ENCODE measurements at regions not wholly inside any gene's neighbourhood (a gene's known extent, or its start where the extent isn't known, plus 50 kb on each side); places are given as distances from the start of the nearest gene placed in this dataset.

DNA sequence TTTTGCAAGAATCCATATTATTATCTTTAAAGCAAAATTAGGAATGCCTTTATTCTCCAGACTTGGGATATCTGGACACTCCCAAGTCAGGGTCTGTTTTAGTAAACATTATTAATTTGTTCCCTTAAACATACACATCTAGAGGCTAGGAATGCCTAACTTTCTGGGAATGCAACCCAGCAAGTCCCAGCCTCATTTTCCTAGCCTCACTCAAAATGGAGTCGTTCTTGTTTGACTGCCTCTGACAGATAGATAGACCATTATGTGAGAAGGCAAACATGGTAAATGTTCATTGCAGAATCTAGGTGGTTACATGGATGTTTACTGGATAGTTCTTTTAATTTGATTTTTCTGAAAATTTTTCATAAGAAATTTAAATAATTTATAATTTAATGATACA lies 54.7 kb upstream of the FOXN2 start:
- intact Hi-C loops (cut with micrococcal nuclease) (no loop called here), in situ Hi-C loops (cut with MboI) (no loop called here)
- ChIA-PET POLR2A (interaction anchor here (1.6 kb wide), 1 partner anchor 26 kb away, joined by 3 read pairs; no protein-coding TSS in a partner anchor), CTCF (ENCODE audit: low intra/inter-chr PET ratio) (no interaction called here)
- no TSS peak for BruUV-seq (replicated peaks)
- no peaks in the 10 kb centered on the region for H3K9me3 ChIP-seq (replicated peaks; ENCODE audit: control insufficient read depth, insufficient read depth, low read depth, low read length)
- H3K4me1 ChIP-seq (replicated peaks in 1 of 2; ENCODE audit: control insufficient read depth in 2 of 2, insufficient read depth in 2 of 2, low read length in 2 of 2): peaks cover 4 to 5% of the 10 kb centered on the region in 2 experiments; a peak in 4 of 5 replicates
- H2AFZ ChIP-seq (ENCODE audit: low read depth, low read length): no peak overlapping the region
- H3K27ac ChIP-seq (ENCODE audit: extremely low read depth, low read depth, low read length): no peak overlapping the region
- no peaks in the 10 kb centered on the region for H3K27me3 ChIP-seq (ENCODE audit: control insufficient read depth in 2 of 2, insufficient read depth in 2 of 2, low read length in 2 of 2)
- no peaks in the 10 kb centered on the region for H4K20me1 ChIP-seq (replicated peaks; ENCODE audit: control insufficient read depth, insufficient read depth, low read length)
- H3K36me3 ChIP-seq (ENCODE audit: control insufficient read depth, insufficient read depth, low read length): no peaks in the 10 kb centered on the region
- H3K9me1 ChIP-seq (ENCODE audit: control insufficient read depth, insufficient read depth, low read length): no peaks in the 10 kb centered on the region
- DNase-seq (ENCODE audit: extremely low read depth in 1 of 4, low spot score in 3 of 4) (no peak), FAIRE-seq (no peak), ATAC-seq (no peak)
- no peak overlapping the region for H3K4me3 ChIP-seq
- no peaks in the 10 kb centered on the region for H3K79me2 ChIP-seq (ENCODE audit: control insufficient read depth, insufficient read depth, low read length)
- TF ChIP-seq ILF3 (IDR thresholded peaks at IDR 0.05; ENCODE audit: borderline replicate concordance) (no peak), TAF15 (IDR thresholded peaks at IDR 0.05; ENCODE audit: low read depth, low read length) (no peak), ZNF707 (CRISPR knock-in tag; conservative IDR thresholded peaks at IDR 0.05) (no peak), BRF1 (IDR thresholded peaks at IDR 0.05; ENCODE audit: borderline replicate concordance, extremely low read depth, insufficient read length) (no peak), TAL1 (IDR thresholded peaks at IDR 0.05) (no peak), ZC3H8 (IDR thresholded peaks at IDR 0.05) (no peak), MAFF (IDR thresholded peaks at IDR 0.05; ENCODE audit: low read length) (no peak), ZBTB8A (IDR thresholded peaks at IDR 0.05; ENCODE audit: partially characterized antibody) (no peak)
- H3K4me2 ChIP-seq (ENCODE audit: insufficient read depth, low read length): no peak overlapping the region
- no peak overlapping the region for H3K9ac ChIP-seq (ENCODE audit: insufficient read depth in 1 of 2, low read depth in 2 of 2, low read length in 2 of 2)
- 35% methylated on average over 1 of the region's 1 CpG for WGBS (ENCODE audit: insufficient coverage, low coverage, missing lambda C conversion rate)

DNA sequence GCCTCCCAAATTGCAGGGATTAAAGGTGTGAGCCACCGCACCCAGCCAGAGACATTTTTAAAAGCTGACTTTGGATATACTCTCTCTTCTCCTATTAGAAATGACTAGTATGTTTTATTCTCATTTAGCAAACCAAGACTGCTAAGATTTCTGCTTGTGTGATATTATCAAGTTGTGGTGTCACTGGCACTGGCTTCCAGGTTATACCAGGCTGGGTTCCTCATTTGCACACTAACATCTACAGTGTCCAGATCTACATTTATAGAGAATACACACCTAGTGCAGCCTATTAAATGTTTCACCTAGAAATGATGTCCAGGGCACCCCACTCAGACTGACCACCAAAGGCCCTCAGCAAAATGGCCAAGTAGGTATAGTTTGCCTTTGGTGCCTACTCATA lies 49.9 kb upstream of the FOXN2 start:
- 91% methylated on average over 1 of the region's 1 CpG for WGBS (ENCODE audit: insufficient coverage, low coverage, missing lambda C conversion rate)
- H3K4me2 ChIP-seq (ENCODE audit: insufficient read depth, low read length): peak overlapping the region; percentile 71
- peak; percentile 32; the same call in 2 of the 3 replicates for ATAC-seq
- H3K4me3 ChIP-seq: no peak overlapping the region
- CTCF ChIA-PET (ENCODE audit: low intra/inter-chr PET ratio): no interaction called here
- H3K9me1 ChIP-seq (ENCODE audit: control insufficient read depth, insufficient read depth, low read length): no peaks in the 10 kb centered on the region
- H4K20me1 ChIP-seq (replicated peaks; ENCODE audit: control insufficient read depth, insufficient read depth, low read length): no peaks in the 10 kb centered on the region
- POLR2A ChIA-PET: no interaction called here
- peak overlapping the region; percentile 83 for H2AFZ ChIP-seq (ENCODE audit: low read depth, low read length)
- no TSS peak for BruUV-seq (replicated peaks)
- in situ Hi-C loops (cut with MboI): no loop called here
- intact Hi-C loops (cut with micrococcal nuclease): loop anchor here (5.0 kb wide), 1 partner anchor 52 kb away; no protein-coding TSS in a partner anchor
- H3K36me3 ChIP-seq (ENCODE audit: control insufficient read depth, insufficient read depth, low read length): no peaks in the 10 kb centered on the region
- FAIRE-seq: no peak
- peak overlapping the region in 1 of 2 experiments; percentile 41; a peak in 2 of 4 replicates for H3K9ac ChIP-seq (ENCODE audit: insufficient read depth in 1 of 2, low read depth in 2 of 2, low read length in 2 of 2)
- H3K4me1 ChIP-seq (replicated peaks in 1 of 2; ENCODE audit: control insufficient read depth in 2 of 2, insufficient read depth in 2 of 2, low read length in 2 of 2): peaks cover 4 to 33% of the 10 kb centered on the region in 2 experiments
- DNase-seq (ENCODE audit: extremely low read depth in 1 of 4, low spot score in 3 of 4): no peak
- H3K27ac ChIP-seq (ENCODE audit: extremely low read depth, low read depth, low read length): peak overlapping the region; percentile 90
- no peaks in the 10 kb centered on the region for H3K9me3 ChIP-seq (replicated peaks; ENCODE audit: control insufficient read depth, insufficient read depth, low read depth, low read length)
- H3K79me2 ChIP-seq (ENCODE audit: control insufficient read depth, insufficient read depth, low read length): no peaks in the 10 kb centered on the region
- H3K27me3 ChIP-seq (ENCODE audit: control insufficient read depth in 2 of 2, insufficient read depth in 2 of 2, low read length in 2 of 2): no peaks in the 10 kb centered on the region
- TF ChIP-seq PTRF (tag; IDR thresholded peaks at IDR 0.05): 0 out of 2 replicates have a peak, but pooled peaks have one; percentile 11
- TF ChIP-seq, protein P1, sequence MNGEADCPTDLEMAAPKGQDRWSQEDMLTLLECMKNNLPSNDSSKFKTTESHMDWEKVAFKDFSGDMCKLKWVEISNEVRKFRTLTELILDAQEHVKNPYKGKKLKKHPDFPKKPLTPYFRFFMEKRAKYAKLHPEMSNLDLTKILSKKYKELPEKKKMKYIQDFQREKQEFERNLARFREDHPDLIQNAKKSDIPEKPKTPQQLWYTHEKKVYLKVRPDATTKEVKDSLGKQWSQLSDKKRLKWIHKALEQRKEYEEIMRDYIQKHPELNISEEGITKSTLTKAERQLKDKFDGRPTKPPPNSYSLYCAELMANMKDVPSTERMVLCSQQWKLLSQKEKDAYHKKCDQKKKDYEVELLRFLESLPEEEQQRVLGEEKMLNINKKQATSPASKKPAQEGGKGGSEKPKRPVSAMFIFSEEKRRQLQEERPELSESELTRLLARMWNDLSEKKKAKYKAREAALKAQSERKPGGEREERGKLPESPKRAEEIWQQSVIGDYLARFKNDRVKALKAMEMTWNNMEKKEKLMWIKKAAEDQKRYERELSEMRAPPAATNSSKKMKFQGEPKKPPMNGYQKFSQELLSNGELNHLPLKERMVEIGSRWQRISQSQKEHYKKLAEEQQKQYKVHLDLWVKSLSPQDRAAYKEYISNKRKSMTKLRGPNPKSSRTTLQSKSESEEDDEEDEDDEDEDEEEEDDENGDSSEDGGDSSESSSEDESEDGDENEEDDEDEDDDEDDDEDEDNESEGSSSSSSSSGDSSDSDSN (IDR thresholded peaks at IDR 0.05; ENCODE audit: borderline replicate concordance in 1 of 2, low read depth in 2 of 2, low read length in 2 of 2): 0 out of 4 replicates have a peak, but pooled peaks of 1 of the 2 experiments have one; percentile 37
- TF ChIP-seq SPI1 (IDR thresholded peaks at IDR 0.05; ENCODE audit: borderline replicate concordance, low read depth, low read length): peak; percentile 57; the same call in 1 of the 2 replicates

Data from K562 (cell line).